ENCODE measurements at regions not wholly inside any gene's neighbourhood (a gene's known extent, or its start where the extent isn't known, plus 50 kb on each side); places are given as distances from the start of the nearest gene placed in this dataset.

- CTCF ChIA-PET: interaction anchor here (0.6 kb wide), 1 partner anchor 60 kb away, joined by 3 read pairs; no protein-coding TSS in a partner anchor
- POLR2A ChIA-PET: no interaction called here
- no peaks in the 10 kb centered on the region for H3K9me3 ChIP-seq (ENCODE audit: control insufficient read depth, insufficient read depth, low read depth, low read length)
Observed at GRCh38 chr21:32192291-32193097, 86.4 kb downstream of the MIS18A start.

More at GRCh38 chr21:32192291-32193097, 86.4 kb downstream of the MIS18A start:
- H3K4me1 ChIP-seq (ENCODE audit: control insufficient read depth, insufficient read depth, low read length): no peaks in the 10 kb centered on the region
- TF ChIP-seq ZNF449 (tag by site-specific recombination; IDR thresholded peaks at IDR 0.05): no peak
- TF ChIP-seq ZNF24 (tag by site-specific recombination; IDR thresholded peaks at IDR 0.05): no peak
- no peak for TF ChIP-seq ZNF221 (tag by site-specific recombination; IDR thresholded peaks at IDR 0.05; ENCODE audit: borderline replicate concordance)
- no peak for TF ChIP-seq ZNF37A (tag by site-specific recombination; IDR thresholded peaks at IDR 0.05)
- TF ChIP-seq ZSCAN23 (tag by site-specific recombination; IDR thresholded peaks at IDR 0.05): no peak
- no peak for TF ChIP-seq KLF8 (tag by site-specific recombination; IDR thresholded peaks at IDR 0.05)
- TF ChIP-seq ZNF398 (tag by site-specific recombination; IDR thresholded peaks at IDR 0.05): no peak
- TF ChIP-seq KLF1 (tag by site-specific recombination; IDR thresholded peaks at IDR 0.05): no peak
- no peak for TF ChIP-seq ZNF544 (tag by site-specific recombination; IDR thresholded peaks at IDR 0.05)
- no peak for TF ChIP-seq ZNF76 (tag by site-specific recombination; IDR thresholded peaks at IDR 0.05; ENCODE audit: borderline replicate concordance, low read depth)
- TF ChIP-seq ZNF623 (tag by site-specific recombination; IDR thresholded peaks at IDR 0.05): no peak
- TF ChIP-seq ZNF112 (tag by site-specific recombination; IDR thresholded peaks at IDR 0.05): no peak
- TF ChIP-seq ZNF48 (tag by site-specific recombination; IDR thresholded peaks at IDR 0.05): no peak
- TF ChIP-seq ZSCAN18 (tag by site-specific recombination; IDR thresholded peaks at IDR 0.05): no peak
- no peak for TF ChIP-seq ZNF560 (tag by site-specific recombination; IDR thresholded peaks at IDR 0.05; ENCODE audit: borderline replicate concordance)
- TF ChIP-seq KLF9 (tag by site-specific recombination; IDR thresholded peaks at IDR 0.05; ENCODE audit: low read depth): no peak
- TF ChIP-seq ZNF664 (tag by site-specific recombination; IDR thresholded peaks at IDR 0.05): no peak
- no peak for TF ChIP-seq ZNF214 (tag by site-specific recombination; IDR thresholded peaks at IDR 0.05; ENCODE audit: borderline replicate concordance)
- no peak for TF ChIP-seq CTCF (tag by site-specific recombination; IDR thresholded peaks at IDR 0.05)
- no peak for TF ChIP-seq ZNF626 (tag by site-specific recombination; IDR thresholded peaks at IDR 0.05)
- no peak overlapping the region for H3K4me3 ChIP-seq (ENCODE audit: low read depth, low read length)
- no peak overlapping the region for H3K27ac ChIP-seq (ENCODE audit: extremely low read depth, low read depth, low read length)
- no peaks in the 10 kb centered on the region for H3K36me3 ChIP-seq (ENCODE audit: control insufficient read depth in 2 of 2, insufficient read depth in 1 of 2, low read length in 2 of 2)
